HCT116 (cell line): ENCODE measurements at regions not wholly inside any gene's neighbourhood (a gene's known extent, or its start where the extent isn't known, plus 50 kb on each side); places are given as distances from the start of the nearest gene placed in this dataset.

ENCODE experiments used
- ATAC-seq: fragments of 200-7000 bp; cut with Tn5 transposase; 2 replicates; pipeline ENCODE4 v1.9.1; 2020; ENCODE audit warnings: mild to moderate bottlenecking, moderate library complexity
- BruUV-seq: library from RNA; stranded (reverse); fragments of 400-500 nt; replicated peaks from 2 replicates; lab custom pipeline; 2021; lab: Mats Ljungman, UMichigan
- CTCF ChIA-PET: fragments of 300-600 bp; sonication (Branson Sonifier 250); formaldehyde crosslinking; loops from one replicate; lab custom pipeline; 2021; ENCODE audit warnings: antibody characterized with exemption; lab: Charles Lee
- POLR2A ChIA-PET: fragments of 300-600, 350-600 bp; sonication (Branson Sonifier 250); formaldehyde crosslinking; loops from one replicate; lab custom pipeline; 2021; ENCODE audit warnings: antibody characterized with exemption; lab: Charles Lee
- RAD21 ChIA-PET, 2 experiments: fragments of 300-600 bp; sonication (Branson Sonifier 250); formaldehyde crosslinking; loops; one replicate each; lab custom pipeline; 2023; ENCODE audit warnings: low total read pairs in 2 of 2; ENCODE audit not compliant: uncharacterized antibody in 2 of 2, unreplicated experiment in 2 of 2, low non-redundant PET in 1 of 2; lab: Charles Lee
- DNase-seq: peaks from one replicate; pipeline ENCODE4 v3.0.0-alpha.2; 2010; ENCODE audit warnings: low read depth, low spot score
- H2AFZ ChIP-seq: fragments of 200-600 bp; shearing (Covaris generic), sonication (generic); 2 replicates; pipeline ENCODE4 v1.6.1; 2017; ENCODE audit warnings: low read depth, mixed run types, mixed read lengths, antibody characterized with exemption, low read length; ENCODE audit not compliant: poor library complexity, severe bottlenecking
- H3K27ac ChIP-seq: 2 replicates; pipeline ENCODE4 v1.5.1; 2012; ENCODE audit warnings: low read depth, low read length
- H3K27me3 ChIP-seq: fragments of 200-600 bp; sonication (generic); 2 replicates; pipeline ENCODE4 v1.6.1; 2016; ENCODE audit warnings: mixed run types, low read length, mixed read lengths; ENCODE audit not compliant: insufficient read depth
- H3K36me3 ChIP-seq, 2 experiments: fragments of 200-500 bp in 1 of 2; fragments of 200-600 bp in 1 of 2; sonication (Bioruptor generic) in 1 of 2; sonication (generic) in 1 of 2; 2 replicates each; pipeline versions ENCODE4 v1.5.1 to v1.6.1; 2014 to 2016; ENCODE audit warnings: low read length in 2 of 2, inconsistent platforms in 1 of 2, mixed read lengths in 1 of 2, mixed run types in 1 of 2; ENCODE audit not compliant: insufficient read depth in 2 of 2, control insufficient read depth in 1 of 2
- H3K4me1 ChIP-seq, 2 experiments: fragments of 200-600 bp in 1 of 2; sonication (generic) in 1 of 2; 2 replicates each; pipeline versions ENCODE4 v1.5.1 to v1.6.1; 2012 to 2017; ENCODE audit warnings: low read length in 2 of 2, inconsistent platforms in 1 of 2, mild to moderate bottlenecking in 1 of 2, mixed read lengths in 1 of 2, mixed run types in 1 of 2, moderate library complexity in 1 of 2; ENCODE audit not compliant: insufficient read depth in 2 of 2, control insufficient read depth in 1 of 2
- H3K4me2 ChIP-seq: fragments of 200-600 bp; sonication (generic); 2 replicates; pipeline ENCODE4 v1.6.1; 2017; ENCODE audit warnings: mixed run types, low read length, mixed read lengths
- H3K4me3 ChIP-seq, 2 experiments: fragments of 200-600 bp in 1 of 2; sonication (generic) in 1 of 2; replicated peaks in 1 of 2; 2 replicates each; pipeline ENCODE4 v1.5.1; 2011 to 2016; ENCODE audit warnings: low read length in 2 of 2, control low read depth in 1 of 2, low read depth in 1 of 2, mild to moderate bottlenecking in 1 of 2, mixed read lengths in 1 of 2, mixed run types in 1 of 2
- H3K79me2 ChIP-seq: fragments of 200-600 bp; sonication (generic); 2 replicates; pipeline ENCODE4 v1.6.1; 2017; ENCODE audit warnings: mild to moderate bottlenecking, mixed run types, low read length, moderate library complexity, mixed read lengths; ENCODE audit not compliant: insufficient read depth
- H3K9ac ChIP-seq: fragments of 200-600 bp; sonication (generic); 2 replicates; pipeline ENCODE4 v1.6.1; 2016; ENCODE audit warnings: low read length, mixed read lengths
- H3K9me2 ChIP-seq: fragments of 200-600 bp; sonication (generic), shearing (Covaris generic); 2 replicates; pipeline ENCODE4 v1.6.1; 2017; ENCODE audit warnings: mixed run types, mild to moderate bottlenecking, moderate library complexity; ENCODE audit not compliant: insufficient read depth
- H3K9me3 ChIP-seq, 2 experiments: fragments of 200-500 bp in 1 of 2; fragments of 200-600 bp in 1 of 2; sonication (Bioruptor generic) in 1 of 2; sonication (generic) in 1 of 2; 2 replicates each; pipeline ENCODE4 v1.6.1; 2014 to 2017; ENCODE audit warnings: low read length in 2 of 2, mixed read lengths in 2 of 2, inconsistent platforms in 1 of 2, low read depth in 1 of 2, mild to moderate bottlenecking in 1 of 2, mixed run types in 1 of 2, moderate library complexity in 1 of 2; ENCODE audit not compliant: control insufficient read depth in 1 of 2, insufficient read depth in 1 of 2
- H4K20me1 ChIP-seq: fragments of 200-600 bp; sonication (generic), shearing (Covaris generic); 2 replicates; pipeline ENCODE4 v1.6.1; 2017; ENCODE audit warnings: mixed run types, mild to moderate bottlenecking, moderate library complexity; ENCODE audit not compliant: insufficient read depth
- CBX3 ChIP-seq: IDR thresholded peaks from 2 replicates; pipeline ENCODE4 v1.6.1; 2012; ENCODE audit warnings: low read depth
- EGR1 ChIP-seq: IDR thresholded peaks from 2 replicates; pipeline ENCODE4 v1.6.1; 2012; ENCODE audit warnings: low read depth
- ELF1 ChIP-seq: IDR thresholded peaks from 2 replicates; pipeline ENCODE4 v1.6.1; 2012; ENCODE audit warnings: low read depth, borderline replicate concordance
- EZH2 ChIP-seq: fragments of 200-600 bp; sonication (generic); IDR thresholded peaks from 2 replicates; pipeline ENCODE4 v1.6.1; 2017; ENCODE audit warnings: antibody characterized with exemption, mixed run types
- JUND ChIP-seq: IDR thresholded peaks from 2 replicates; pipeline ENCODE4 v1.6.1; 2012
- POLR2A ChIP-seq: IDR thresholded peaks from 2 replicates; pipeline ENCODE4 v1.7.0; 2011; ENCODE audit warnings: borderline replicate concordance; ENCODE audit not compliant: insufficient read depth, insufficient read length; ENCODE audit errors: extremely low read depth
- POLR2AphosphoS5 ChIP-seq: IDR thresholded peaks from 2 replicates; pipeline ENCODE4 v1.6.1; 2011; ENCODE audit warnings: mild to moderate bottlenecking, low read depth, low read length, moderate library complexity
- REST ChIP-seq: IDR thresholded peaks from 2 replicates; pipeline ENCODE4 v1.6.1; 2012; ENCODE audit warnings: low read depth
- SIN3A ChIP-seq: IDR thresholded peaks from 2 replicates; pipeline ENCODE4 v1.6.1; 2012; ENCODE audit warnings: low read depth
- SP1 ChIP-seq: IDR thresholded peaks from 2 replicates; pipeline ENCODE4 v1.6.1; 2012; ENCODE audit warnings: low read depth
- YY1 ChIP-seq: IDR thresholded peaks from 2 replicates; pipeline ENCODE4 v1.6.1; 2011; ENCODE audit warnings: low read length, low read depth, moderate library complexity, mild to moderate bottlenecking; ENCODE audit not compliant: insufficient replicate concordance; ENCODE audit errors: extremely low read depth
- ZFX ChIP-seq: fragments of 450-650 bp; IDR thresholded peaks from 2 replicates; pipeline ENCODE4 v1.6.1; 2017
- ZNF274 ChIP-seq: fragments of 200-500 bp; sonication (Bioruptor generic); IDR thresholded peaks from 2 replicates; pipeline ENCODE4 v1.6.1; 2014; ENCODE audit warnings: mild to moderate bottlenecking, low read depth, low read length, inconsistent platforms
- intact Hi-C: fragments of 100-400 bp; cut with micrococcal nuclease; formaldehyde crosslinking; loops from 2 replicates; pipeline ENCODE4 v1.10.0; 2022
- TF ChIP-seq, protein P1 (sequence below): IDR thresholded peaks from 2 replicates; pipeline ENCODE4 v1.6.1; 2012

DNA sequence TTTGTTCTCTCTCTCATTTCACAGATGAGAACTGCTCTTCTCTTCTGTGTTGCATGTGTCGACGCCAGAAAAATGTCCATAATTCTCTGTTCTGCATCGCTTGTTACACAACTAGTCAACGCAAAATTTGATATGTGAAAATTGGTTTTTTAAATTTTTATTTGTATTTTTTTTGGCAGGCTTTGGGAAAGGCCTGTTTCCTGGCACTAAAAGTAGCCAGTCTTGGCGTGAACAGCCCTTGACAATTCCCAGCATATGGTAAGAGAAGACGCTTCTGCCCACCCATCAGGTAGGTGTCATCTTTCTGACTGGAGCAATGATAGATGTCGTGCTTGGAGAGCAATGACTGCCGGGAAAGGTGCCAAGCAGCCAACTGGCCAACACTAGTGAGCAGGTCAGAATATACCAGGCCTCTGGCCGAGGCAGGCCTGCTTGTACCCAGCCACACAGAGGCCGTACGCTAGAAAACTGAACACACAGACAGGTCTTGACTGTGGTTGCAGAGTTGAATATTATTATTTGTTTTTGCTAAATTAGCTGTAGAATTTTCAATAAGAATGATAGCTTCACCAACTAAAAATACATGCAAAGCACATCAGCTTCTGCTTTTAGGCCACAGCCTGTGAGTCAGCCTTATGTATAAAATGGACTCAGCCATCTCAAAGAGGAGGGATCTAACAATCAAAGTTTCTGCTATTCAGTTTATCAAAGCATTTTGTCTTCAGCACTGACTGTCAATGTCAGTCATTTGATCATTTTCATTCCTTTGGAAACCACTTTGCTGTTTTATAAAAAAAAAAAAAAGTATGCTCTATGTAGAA is 837.5 kb downstream of the MCTP2 start:
- BruUV-seq = no TSS peak
- ChIA-PET RAD21 (no interaction called here), CTCF (no interaction called here), POLR2A (no interaction called here)
- ATAC-seq = no peak
- no peak for DNase-seq
- Histone ChIP-seq H3K79me2 (no peaks in the 10 kb centered on the region), H4K20me1 (no peaks in the 10 kb centered on the region), H3K4me2 (no peak overlapping the region), H2AFZ (no peak overlapping the region), H3K9ac (no peak overlapping the region), H3K36me3 (no peaks in the 10 kb centered on the region), H3K9me2 (no peaks in the 10 kb centered on the region), H3K4me3 (no peak overlapping the region), H3K9me3 (no peaks in the 10 kb centered on the region), H3K27me3 (no peaks in the 10 kb centered on the region), H3K27ac (no peak overlapping the region), H3K4me1 (no peaks in the 10 kb centered on the region)
- no peak for TF ChIP-seq EZH2
- no peak for TF ChIP-seq CBX3
- TF ChIP-seq, protein P1, sequence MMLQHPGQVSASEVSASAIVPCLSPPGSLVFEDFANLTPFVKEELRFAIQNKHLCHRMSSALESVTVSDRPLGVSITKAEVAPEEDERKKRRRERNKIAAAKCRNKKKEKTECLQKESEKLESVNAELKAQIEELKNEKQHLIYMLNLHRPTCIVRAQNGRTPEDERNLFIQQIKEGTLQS = no peak
- no peak for TF ChIP-seq REST
- TF ChIP-seq SIN3A = no peak
- no peak for TF ChIP-seq ELF1
- no peak for TF ChIP-seq YY1
- no peak for TF ChIP-seq POLR2AphosphoS5
- TF ChIP-seq JUND = no peak
- TF ChIP-seq EGR1 = no peak
- TF ChIP-seq SP1 = no peak
- no peak for TF ChIP-seq ZFX
- TF ChIP-seq POLR2A = no peak
- no peak for TF ChIP-seq ZNF274
- intact Hi-C loops = no loop called here
